GM18873 (cell line): ENCODE measurements at regions not wholly inside any gene's neighbourhood (a gene's known extent, or its start where the extent isn't known, plus 50 kb on each side); places are given as distances from the start of the nearest gene placed in this dataset.
"Not testable (repeated sequence)": the region's sequence is repeated elsewhere in the genome, so short reads cannot be mapped to it uniquely, and the experiment has no call there.

Experiments
- ATAC-seq: cut with Tn5 transposase; IDR thresholded peaks from one replicate; pipeline ENCODE4 v1.9.1; 2021; ENCODE audit warnings: mild to moderate bottlenecking, moderate library complexity, moderate number of reproducible peaks; ENCODE audit not compliant: unreplicated experiment, low FRiP score

DNA sequence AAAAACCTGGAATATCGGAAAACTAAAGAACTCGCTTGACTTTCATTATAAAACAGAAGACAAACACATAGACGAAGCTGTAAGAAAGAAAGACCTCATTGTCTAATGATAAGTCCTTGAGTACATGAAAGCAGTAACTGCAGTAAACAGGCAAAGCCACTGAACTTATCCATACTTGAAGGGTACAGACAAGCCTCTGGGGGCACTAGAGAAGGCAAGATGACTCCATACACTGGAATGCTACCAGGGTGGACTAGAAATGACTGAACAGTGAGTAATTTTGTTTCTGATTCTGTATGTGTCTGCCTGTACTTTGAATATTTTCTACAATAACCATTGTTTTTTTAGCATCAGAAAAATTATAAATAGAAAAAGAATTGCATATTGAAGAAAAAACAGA, 507.9 kb downstream of the UQCRFS1 start:
- ATAC-seq, result no peak

DNA sequence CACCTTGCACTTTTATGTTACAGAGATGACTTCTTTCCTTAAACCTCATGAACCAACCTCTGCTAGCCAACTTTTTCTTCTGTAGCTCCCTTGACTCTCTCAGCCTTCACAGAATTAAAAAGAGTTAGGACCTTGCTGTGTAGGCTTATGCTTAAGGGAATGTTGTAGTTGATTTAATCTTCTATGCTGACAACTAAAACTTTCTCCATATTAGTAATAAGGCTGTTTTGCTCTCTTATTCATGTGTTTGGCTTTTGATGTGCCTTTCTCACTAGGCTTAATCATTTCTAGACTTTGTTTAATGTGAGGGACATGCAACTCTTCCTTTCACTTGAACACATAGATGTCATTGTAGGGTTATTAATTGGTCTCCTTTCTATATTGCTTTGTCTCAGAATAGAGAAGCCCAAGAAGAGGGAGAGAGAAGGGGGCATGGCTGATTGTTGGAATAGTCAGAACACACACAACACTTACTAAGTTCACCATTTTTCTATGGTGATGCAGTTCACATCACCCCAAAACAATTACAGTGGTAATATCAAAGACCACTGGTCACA, 509.5 kb downstream of the UQCRFS1 start:
- ATAC-seq, result no peak

DNA sequence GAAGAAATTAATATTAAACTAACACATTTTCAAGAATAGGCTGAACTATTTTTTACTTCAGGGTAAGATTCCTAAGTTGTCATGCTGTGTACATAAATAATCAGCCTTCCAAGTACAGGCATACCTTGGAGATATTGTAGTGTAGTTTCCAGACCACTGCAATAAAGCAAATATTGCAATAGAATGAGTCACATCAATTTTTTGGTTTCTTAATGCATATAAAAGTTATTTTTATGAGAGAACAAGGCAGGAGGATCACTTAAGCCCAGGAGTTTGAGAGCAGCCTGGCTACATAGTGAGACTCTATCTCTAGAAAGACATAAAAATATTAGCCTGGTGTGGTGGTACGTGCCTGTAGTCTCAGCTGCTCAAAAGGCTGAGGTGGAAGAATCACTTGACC, 511.5 kb downstream of the UQCRFS1 start:
- no peak for ATAC-seq

DNA sequence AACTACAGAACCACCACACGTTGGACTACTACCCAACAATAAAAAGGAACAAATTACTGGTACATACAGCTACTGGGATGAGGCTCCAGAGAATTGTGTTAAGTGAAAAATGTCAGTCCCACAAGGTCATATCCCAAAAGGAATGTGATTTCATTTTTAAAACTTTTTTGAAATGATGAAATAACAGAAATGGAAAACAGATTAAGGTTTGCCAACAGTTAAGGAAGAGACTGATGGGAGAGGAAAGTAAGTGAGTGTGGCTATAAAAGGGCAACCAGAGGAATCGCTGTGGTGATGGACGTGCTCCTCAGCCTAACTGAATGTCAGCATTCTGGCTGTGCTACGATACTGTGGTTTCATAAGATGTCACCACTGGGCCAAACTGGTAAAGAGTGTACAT, 512.8 kb downstream of the UQCRFS1 start:
- no peak for ATAC-seq

DNA sequence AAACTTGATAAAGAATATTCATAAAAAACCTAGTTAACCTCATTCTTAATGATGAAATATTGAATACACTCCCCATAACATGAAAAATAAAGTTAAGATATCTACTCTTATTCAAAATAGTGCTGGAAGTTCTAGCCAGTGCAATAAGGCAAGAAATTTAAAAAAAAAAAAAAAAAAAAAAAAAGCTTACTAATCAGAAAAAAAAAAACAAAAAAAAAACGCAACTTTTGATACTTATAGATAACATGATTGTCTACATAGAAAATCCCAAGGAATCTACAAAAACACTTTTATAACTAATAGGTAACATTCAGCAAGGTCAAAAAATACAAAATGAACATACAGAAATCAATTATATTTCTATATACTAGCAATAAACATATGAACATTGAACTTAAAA, 515.6 kb downstream of the UQCRFS1 start:
- ATAC-seq, result no peak

DNA sequence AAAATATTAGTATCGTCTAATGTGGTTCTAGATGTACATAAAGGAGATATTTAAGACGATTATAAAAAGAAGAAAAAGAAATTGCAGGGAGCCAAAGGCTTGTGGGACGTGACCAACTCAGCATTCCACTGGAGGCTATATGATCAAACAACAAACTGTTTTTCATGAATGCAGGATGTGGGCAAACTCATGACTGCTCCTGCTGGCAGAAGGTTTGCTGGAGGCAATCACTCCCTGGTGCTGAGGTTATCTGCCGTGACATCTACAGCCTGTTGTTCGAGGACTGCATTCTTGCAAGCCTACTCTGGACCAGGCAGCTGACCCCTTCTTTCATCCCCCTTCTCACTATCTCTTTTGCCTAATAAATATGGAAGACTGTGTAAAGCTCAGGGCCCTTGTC, 518.1 kb downstream of the UQCRFS1 start:
- ATAC-seq, result no peak

DNA sequence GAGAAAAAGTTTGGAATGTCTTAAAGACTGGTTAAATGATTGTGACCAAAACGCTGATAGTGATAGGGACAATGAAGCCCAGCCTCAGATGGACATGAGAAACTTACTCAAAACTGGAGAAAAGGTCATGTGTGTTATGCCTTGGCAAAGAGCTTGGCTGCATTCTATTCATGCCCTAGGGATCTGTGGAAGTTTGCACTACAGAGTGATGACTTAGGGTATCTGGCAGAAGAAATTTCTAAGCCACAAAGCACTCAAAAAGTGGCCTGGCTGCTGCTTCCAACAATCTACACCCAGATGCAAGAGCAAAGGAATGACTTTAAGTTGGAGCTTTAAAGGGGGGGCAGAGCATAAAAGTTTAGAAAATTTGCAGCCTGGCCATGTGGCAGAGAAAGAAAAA, 521.3 kb downstream of the UQCRFS1 start:
- no peak for ATAC-seq

DNA sequence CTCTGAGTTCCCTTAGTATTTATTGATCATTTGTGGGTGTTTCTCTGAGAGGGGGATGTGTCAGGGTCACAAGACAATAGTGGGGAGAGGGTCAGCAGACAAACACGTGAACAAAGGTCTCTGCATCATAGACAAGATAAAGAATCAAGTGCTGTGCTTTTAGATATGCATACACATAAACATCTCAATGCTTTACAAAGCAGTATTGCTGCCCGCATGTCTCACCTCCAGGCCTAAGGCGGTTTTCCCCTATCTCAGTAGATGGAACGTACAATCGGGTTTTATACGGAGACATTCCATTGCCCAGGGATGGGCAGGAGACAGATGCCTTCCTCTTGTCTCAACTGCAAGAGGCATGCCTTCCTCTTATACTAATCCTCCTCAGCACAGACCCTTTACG, 523.5 kb downstream of the UQCRFS1 start:
- not testable (repeated sequence) for ATAC-seq

DNA sequence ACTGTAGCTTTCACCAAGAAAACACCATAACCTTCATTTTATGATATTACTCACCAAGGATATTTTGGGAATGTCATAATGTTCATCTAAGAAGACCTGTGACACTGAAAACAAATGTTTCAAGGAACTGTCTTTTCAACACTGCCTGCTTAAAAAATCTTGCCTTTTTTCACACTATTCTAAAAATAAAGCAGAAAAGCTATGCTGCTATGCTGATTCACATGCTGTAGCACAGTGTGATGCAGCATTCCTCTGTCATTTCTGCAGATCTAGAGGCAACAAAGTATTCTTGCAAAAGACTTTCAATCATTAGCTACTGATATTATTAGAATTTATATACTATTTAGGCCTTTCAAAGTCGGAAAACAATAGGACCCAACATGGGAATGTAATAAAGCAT, 525.7 kb downstream of the UQCRFS1 start:
- no peak for ATAC-seq

DNA sequence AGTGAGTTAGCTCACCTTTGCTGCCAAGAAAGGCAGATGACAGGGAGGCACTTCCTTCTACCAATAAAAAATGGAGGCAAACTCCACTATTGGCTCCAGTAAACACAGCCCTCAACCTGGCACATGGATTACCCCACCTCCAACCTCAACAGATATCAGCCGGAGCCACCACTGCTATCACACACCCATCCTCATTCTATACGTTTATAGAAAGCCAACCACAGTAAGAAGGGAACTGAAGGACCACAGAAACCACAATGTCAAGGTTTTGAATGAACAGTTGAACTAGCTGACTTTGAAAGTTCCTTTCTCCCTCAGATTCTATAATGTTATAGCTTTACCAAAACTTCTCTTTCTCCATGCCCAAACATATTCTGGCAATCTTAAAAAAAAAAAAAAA, 526.2 kb downstream of the UQCRFS1 start:
- ATAC-seq, result no peak

DNA sequence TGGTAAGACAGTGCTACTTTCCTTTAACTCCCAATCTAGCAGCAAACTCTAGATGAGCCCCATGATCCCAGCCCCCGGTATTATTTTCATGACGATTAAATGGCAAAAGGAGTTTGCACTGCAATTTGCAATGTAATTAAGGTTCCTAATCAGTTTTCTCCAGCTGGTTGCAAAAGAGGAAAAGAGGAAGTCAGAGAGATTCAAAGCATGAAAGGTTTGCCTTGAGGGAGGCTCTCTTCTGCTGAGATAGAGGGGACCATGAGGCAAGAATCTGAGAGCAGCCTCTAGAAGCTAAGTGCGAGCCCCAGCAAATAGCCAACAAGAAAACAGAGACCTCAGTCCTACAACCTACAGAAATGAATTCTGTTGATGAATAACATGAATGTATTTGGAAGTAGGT, 527.1 kb downstream of the UQCRFS1 start:
- ATAC-seq, result no peak

DNA sequence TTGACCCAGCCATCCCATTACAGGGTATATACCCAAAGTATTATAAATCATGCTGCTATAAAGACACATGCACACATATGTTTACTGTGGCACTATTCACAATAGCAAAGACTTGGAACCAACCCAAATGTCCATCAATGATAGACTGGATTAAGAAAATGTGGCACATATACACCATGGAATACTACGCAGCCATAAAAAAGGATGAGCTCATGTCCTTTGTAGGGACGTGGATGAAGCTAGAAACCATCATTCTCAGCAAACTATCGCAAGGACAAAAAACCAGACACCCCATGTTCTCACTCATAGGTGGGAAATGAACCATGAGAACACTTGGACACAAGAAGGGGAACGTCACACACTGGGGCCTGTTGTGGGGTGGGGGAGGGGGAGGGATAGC, 527.9 kb downstream of the UQCRFS1 start:
- not testable (repeated sequence) for ATAC-seq

DNA sequence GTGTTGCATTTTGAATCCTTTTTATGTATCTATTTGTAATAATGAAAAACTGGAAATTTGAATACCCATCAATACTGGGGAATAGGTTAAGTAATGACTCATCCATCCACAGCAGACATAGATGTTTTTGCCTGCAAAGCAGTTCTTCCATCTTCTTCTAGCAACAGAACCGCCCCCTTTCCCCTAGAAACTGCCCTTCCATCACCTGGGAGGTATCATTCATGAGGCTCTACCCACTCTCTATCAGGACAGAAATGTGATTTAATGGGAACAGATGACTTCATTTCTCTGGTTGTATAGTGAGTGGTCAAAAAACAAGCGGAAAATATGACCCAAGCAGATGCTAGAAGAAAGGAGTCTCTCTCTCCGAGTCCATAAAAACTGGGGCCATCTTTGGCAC, 532.8 kb downstream of the UQCRFS1 start:
- no peak for ATAC-seq

DNA sequence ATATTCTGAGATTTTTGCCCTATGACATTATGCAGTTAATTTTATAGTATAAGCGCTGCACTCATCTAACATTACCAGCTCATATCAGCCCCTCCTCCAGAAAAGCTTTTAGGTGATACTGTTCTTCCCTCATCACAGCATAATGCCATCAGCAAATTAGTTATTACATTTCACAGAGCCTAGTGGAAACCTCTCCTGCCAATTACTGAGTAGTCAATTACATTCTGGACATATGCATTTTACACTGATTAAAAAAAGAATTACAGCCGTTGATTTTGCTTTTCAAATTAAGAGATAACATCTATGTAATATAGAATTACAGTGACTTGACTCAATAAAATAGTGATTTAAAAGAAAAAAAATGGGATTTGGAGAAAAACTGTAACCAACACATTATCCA, 542.1 kb downstream of the UQCRFS1 start:
- ATAC-seq, result no peak

DNA sequence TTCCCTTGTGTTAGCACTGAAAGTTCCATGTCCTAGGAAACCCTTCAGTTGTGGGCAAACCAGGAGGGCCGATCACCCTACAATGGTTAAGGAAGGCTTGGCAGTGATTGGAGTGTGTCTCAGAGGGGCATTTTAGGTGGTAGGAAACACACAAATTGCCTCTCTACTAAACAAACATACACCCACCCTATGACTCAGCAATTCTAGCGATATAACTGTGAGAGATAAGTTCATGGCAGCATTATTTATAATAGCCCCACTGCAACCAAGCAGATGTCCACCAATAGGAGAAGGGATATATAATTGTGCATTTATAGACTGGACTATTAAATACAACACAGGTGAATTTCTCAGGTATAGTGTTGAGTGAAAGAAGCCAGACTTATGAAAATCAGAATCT, 543.1 kb downstream of the UQCRFS1 start:
- ATAC-seq, result no peak

DNA sequence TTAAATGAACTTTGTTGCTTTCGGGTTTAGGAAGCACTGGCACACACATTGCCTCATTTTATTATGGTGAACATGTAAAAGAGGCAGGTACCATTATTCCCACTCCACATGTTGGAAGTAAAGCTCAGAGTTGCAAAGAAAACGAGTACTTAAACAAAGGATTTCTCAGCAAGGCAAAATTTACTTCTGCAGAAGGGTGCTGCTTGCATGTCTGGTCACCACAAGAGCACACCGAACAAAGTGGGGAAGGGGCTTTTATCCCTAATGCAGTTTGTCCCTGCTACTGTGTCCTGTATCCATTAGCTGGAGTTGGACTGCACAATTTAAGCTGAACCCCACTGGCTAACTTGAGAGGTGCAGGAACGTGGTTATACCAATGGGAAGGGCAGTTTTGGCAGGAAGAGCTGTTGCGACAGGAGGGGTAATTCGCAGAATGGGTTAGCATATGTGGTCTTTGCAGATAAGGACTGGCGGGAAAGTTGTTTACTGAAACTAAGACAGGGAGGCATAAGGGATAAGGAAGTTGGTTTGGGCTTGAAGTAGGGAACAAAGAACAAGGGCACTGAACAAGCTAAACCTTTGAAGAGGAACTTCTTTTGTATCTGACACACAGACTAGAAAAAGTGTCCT, 545.5 kb downstream of the UQCRFS1 start:
- ATAC-seq, result no peak

DNA sequence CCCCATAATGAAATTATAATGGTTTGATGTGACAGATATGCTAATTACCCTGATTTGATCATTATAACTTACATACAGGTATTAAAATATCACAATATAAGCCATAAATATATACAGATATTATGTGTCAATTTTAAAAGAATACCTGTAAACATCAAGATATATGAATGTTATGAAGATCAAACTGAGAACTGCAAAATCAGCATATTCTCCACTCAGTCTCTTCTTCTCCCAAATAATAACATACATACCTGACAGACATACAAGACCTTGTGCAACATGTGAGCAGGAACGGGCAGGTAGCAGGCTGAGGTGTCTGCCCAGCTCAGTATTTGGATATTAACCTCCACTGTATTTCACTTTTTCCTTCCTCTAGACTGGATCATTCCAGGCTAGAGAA, 547.2 kb downstream of the UQCRFS1 start:
- no peak for ATAC-seq

DNA sequence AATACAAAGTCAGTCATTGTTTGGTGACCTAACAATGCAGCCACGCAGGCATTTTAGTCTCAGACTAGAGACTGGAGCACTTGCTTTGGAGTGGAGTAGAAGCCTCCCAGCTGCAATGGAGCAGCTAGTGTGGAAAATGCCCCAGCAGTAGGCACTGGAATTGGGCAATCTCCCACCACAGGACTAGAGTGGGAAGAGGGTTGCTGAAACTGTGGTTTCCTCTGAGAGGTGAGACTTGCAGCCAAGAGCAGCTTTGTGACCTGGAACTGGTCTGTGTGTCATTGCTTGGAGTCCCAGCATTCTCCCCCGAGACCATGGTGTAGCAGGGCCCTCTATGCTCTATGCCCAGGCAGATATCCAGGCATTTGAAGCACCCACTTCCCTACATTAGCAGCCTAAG, 556.3 kb downstream of the UQCRFS1 start:
- ATAC-seq, result no peak

DNA sequence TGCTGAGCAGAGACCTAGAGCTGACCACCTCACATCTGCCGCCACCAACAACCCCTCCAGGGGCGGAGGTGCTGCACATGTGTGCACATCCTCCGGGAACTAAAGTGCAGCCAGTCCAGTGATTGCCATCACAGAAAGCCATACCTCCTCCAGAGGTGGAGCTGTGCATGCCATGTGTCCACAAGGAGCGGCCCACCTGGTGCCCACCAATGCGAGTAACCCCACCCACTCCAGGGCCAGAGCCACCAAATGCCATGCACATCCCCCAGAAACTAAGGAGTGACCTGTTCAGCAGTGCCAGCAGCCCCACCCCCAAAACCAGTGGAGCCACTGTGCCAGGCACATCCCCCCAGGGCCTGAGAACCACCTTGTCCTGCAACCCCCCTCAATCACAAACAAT, 557.9 kb downstream of the UQCRFS1 start:
- no peak for ATAC-seq

DNA sequence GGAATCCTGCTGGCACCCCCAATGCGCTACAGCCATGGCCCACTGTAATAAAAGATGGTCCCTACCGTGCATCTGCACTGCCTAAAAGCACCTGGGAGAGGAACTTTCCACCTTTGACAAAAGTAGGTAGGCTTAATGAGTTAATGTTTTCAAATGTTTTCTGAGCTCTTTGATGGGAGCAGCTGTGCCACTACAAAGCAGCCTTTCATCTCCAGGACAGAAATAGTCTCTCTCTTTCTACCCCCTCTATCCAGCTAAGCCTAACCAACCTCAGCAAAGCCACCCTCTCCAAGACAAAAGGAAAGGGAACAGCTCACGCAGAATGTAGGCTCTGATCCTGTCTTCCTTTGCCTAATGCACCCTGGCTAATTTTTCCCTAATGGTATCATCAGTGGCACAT, 560.2 kb downstream of the UQCRFS1 start:
- ATAC-seq, result no peak

DNA sequence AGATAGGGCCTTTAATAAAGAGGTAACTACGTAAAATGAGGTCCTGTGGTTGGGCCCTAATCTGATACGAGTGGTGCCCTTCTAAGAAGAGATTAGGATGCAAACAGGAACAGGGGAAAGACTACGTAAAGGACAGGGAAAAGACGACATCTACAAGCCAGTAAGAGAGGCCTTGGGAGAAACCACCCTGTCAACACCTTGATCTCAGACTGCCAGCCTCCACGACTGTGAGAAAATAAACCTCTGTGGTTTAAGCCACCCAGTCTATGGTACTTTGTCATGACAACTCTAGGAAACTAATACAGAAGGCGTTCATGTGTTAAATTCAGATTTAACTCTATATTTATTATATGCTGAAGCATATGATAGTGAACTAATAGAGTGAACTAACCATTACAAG, 566.3 kb downstream of the UQCRFS1 start:
- no peak for ATAC-seq

DNA sequence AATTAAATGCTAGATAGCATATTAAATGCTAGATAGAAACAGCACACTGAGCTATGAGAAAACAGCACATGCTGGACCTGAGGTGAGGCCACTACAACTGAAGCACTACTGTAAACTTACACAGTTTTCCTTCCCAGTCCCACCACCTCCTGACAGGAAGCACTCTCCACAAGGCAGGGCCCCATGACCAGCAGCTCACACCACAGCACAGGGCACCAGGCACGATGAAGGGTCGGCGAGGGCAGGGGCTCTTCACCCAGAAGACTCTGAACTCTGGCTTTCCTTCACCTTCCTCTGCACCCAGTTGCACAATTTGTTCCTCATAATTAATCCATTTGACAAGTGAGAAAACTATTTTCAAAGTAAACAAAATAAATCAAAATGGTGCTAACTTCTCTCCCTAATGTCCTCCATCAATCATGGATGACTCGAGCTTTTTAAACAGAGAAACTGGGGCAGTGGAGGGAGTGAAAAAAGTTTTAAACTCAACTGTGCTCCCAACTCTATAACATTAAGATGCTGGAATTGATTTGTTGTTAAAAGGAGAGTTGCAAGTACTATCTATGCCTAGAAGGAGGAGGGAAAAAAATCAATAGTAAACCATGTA, 568.7 kb downstream of the UQCRFS1 start:
- ATAC-seq, result no peak
